Chondrocyte (in vitro differentiated cells): ENCODE measurements at regions not wholly inside any gene's neighbourhood (a gene's known extent, or its start where the extent isn't known, plus 50 kb on each side); places are given as distances from the start of the nearest gene placed in this dataset.
A peak's percentile ranks its signal among the peaks of the same experiment; 100 is the strongest.

ENCODE experiments used
- DNase-seq: peaks from one replicate; pipeline ENCODE4 v3.0.0; 2021; ENCODE audit warnings: mixed read lengths, low spot score
- H3K27ac Mint-ChIP-seq: one replicate; pipeline ENCODE4 v1.8.0; 2021; ENCODE audit warnings: mild to moderate bottlenecking, moderate library complexity, mixed read lengths; ENCODE audit not compliant: unreplicated experiment
- H3K27me3 Mint-ChIP-seq: 2 replicates; pipeline ENCODE4 v1.8.0; 2021; ENCODE audit warnings: low read depth, mixed read lengths
- H3K36me3 Mint-ChIP-seq: 2 replicates; pipeline ENCODE4 v1.8.0; 2021; ENCODE audit warnings: low read depth, mixed read lengths
- H3K4me1 Mint-ChIP-seq: 2 replicates; pipeline ENCODE4 v1.8.0; 2021; ENCODE audit warnings: low read depth, mild to moderate bottlenecking, mixed read lengths
- H3K4me3 Mint-ChIP-seq: one replicate; pipeline ENCODE4 v1.8.0; 2021; ENCODE audit warnings: mild to moderate bottlenecking, moderate library complexity, mixed read lengths; ENCODE audit not compliant: unreplicated experiment
- H3K9me3 Mint-ChIP-seq: 2 replicates; pipeline ENCODE4 v1.8.0; 2021; ENCODE audit warnings: low read depth, mixed read lengths
- CTCF ChIP-seq: fragments of 200-600 bp; sonication (generic); IDR thresholded peaks from 2 replicates; pipeline ENCODE4 v1.5.0; 2021; ENCODE audit warnings: antibody characterized with exemption, mild to moderate bottlenecking, moderate library complexity

GRCh38 chr20:63134201-63134612, 81.7 kb downstream of the YTHDF1 start:
- no peak for TF ChIP-seq CTCF
- H3K27me3 Mint-ChIP-seq: peaks cover 35% of the 10 kb centered on the region
- no peaks in the 10 kb centered on the region for H3K4me1 Mint-ChIP-seq
- H3K9me3 Mint-ChIP-seq: no peaks in the 10 kb centered on the region
- peaks cover 2% of the 10 kb centered on the region for H3K36me3 Mint-ChIP-seq
- H3K27ac Mint-ChIP-seq: no peak overlapping the region
- peak; percentile 85 for DNase-seq
- no peak overlapping the region for H3K4me3 Mint-ChIP-seq

- Mint-ChIP-seq H3K36me3 (peaks cover 2% of the 10 kb centered on the region), H3K4me3 (no peak overlapping the region), H3K27me3 (peaks cover 29% of the 10 kb centered on the region), H3K4me1 (no peaks in the 10 kb centered on the region), H3K9me3 (no peaks in the 10 kb centered on the region), H3K27ac (no peak overlapping the region)
- peak; percentile 81 for DNase-seq
- TF ChIP-seq CTCF: no peak
Measured at GRCh38 chr20:63133481-63134091, 82.3 kb downstream of the YTHDF1 start.

- Mint-ChIP-seq H3K27me3 (peaks cover 23% of the 10 kb centered on the region), H3K4me1 (no peaks in the 10 kb centered on the region), H3K36me3 (peaks cover 2% of the 10 kb centered on the region), H3K4me3 (no peak overlapping the region), H3K9me3 (no peaks in the 10 kb centered on the region), H3K27ac (no peak overlapping the region)
- no peak for TF ChIP-seq CTCF
- DNase-seq: peak; percentile 81
Measured at GRCh38 chr20:63132715-63133471, 83.0 kb downstream of the YTHDF1 start.

- Mint-ChIP-seq H3K36me3 (peaks cover under 1% of the 10 kb centered on the region), H3K27ac (no peak overlapping the region), H3K9me3 (no peaks in the 10 kb centered on the region), H3K4me3 (no peak overlapping the region), H3K27me3 (peaks cover 16% of the 10 kb centered on the region), H3K4me1 (no peaks in the 10 kb centered on the region)
- DNase-seq: peak; percentile 79
- no peak for TF ChIP-seq CTCF
Measured at GRCh38 chr20:63132131-63132714, 83.7 kb downstream of the YTHDF1 start.

GRCh38 chr20:63130658-63131577, 85.0 kb downstream of the YTHDF1 start:
- H3K36me3 Mint-ChIP-seq: no peaks in the 10 kb centered on the region
- peaks cover 10% of the 10 kb centered on the region for H3K27me3 Mint-ChIP-seq
- H3K27ac Mint-ChIP-seq: no peak overlapping the region
- no peak for TF ChIP-seq CTCF
- H3K4me1 Mint-ChIP-seq: no peaks in the 10 kb centered on the region
- H3K9me3 Mint-ChIP-seq: no peaks in the 10 kb centered on the region
- DNase-seq: peak; percentile 79
- no peak overlapping the region for H3K4me3 Mint-ChIP-seq
